Astrocyte (in vitro differentiated cells and primary cell): ENCODE measurements at regions not wholly inside any gene's neighbourhood (a gene's known extent, or its start where the extent isn't known, plus 50 kb on each side); places are given as distances from the start of the nearest gene placed in this dataset.

Source experiments
- DNase-seq: peaks from one replicate; pipeline ENCODE4 v3.0.0-alpha.2; 2010; ENCODE audit warnings: low read depth
- FAIRE-seq: peaks from 2 replicates; lab custom pipeline; 2011; peaks lifted over from hg19 to GRCh38; lab: Jason Lieb, UNC
- H2AFZ ChIP-seq: 2 replicates; pipeline ENCODE4 v1.6.0; 2012; ENCODE audit warnings: low read depth, low read length, inconsistent platforms
- H3K27ac ChIP-seq: 2 replicates; pipeline ENCODE4 v1.5.1; 2011; ENCODE audit warnings: low read depth, low read length, inconsistent platforms
- H3K27me3 ChIP-seq: 2 replicates; pipeline ENCODE4 v1.6.0; 2011; ENCODE audit warnings: low read length, inconsistent platforms; ENCODE audit not compliant: insufficient read depth
- H3K36me3 ChIP-seq: 2 replicates; pipeline ENCODE4 v1.5.1; 2011; ENCODE audit warnings: low read length, inconsistent platforms; ENCODE audit not compliant: insufficient read depth
- H3K4me1 ChIP-seq: 2 replicates; pipeline ENCODE4 v1.5.1; 2011; ENCODE audit warnings: low read length, inconsistent platforms; ENCODE audit not compliant: insufficient read depth
- H3K4me2 ChIP-seq: 2 replicates; pipeline ENCODE4 v1.6.0; 2012; ENCODE audit warnings: low read length, inconsistent platforms
- H3K4me3 ChIP-seq: 2 replicates; pipeline ENCODE4 v1.5.1; 2011; ENCODE audit warnings: low read depth, mild to moderate bottlenecking, low read length, inconsistent platforms; ENCODE audit not compliant: insufficient read depth
- H3K79me2 ChIP-seq: 2 replicates; pipeline ENCODE4 v1.6.0; 2012; ENCODE audit warnings: mild to moderate bottlenecking, low read length, inconsistent platforms; ENCODE audit not compliant: insufficient read depth
- H3K9ac ChIP-seq: 2 replicates; pipeline ENCODE4 v1.6.0; 2012; ENCODE audit warnings: mild to moderate bottlenecking, low read length, inconsistent platforms
- H3K9me3 ChIP-seq: 2 replicates; pipeline ENCODE4 v1.5.1; 2012; ENCODE audit warnings: low read depth, mild to moderate bottlenecking, low read length, inconsistent platforms; ENCODE audit not compliant: insufficient read depth
- H4K20me1 ChIP-seq: 2 replicates; pipeline ENCODE4 v1.6.0; 2012; ENCODE audit warnings: low read length, inconsistent platforms; ENCODE audit not compliant: insufficient read depth
- H3K27ac Mint-ChIP-seq: one replicate; pipeline ENCODE4 v1.8.0; 2021; ENCODE audit warnings: mild to moderate bottlenecking, mixed read lengths; ENCODE audit not compliant: unreplicated experiment
- H3K27me3 Mint-ChIP-seq: one replicate; pipeline ENCODE4 v1.8.0; 2021; ENCODE audit warnings: low read depth, mixed read lengths; ENCODE audit not compliant: unreplicated experiment
- H3K36me3 Mint-ChIP-seq: one replicate; pipeline ENCODE4 v1.8.0; 2021; ENCODE audit warnings: low read depth, mixed read lengths; ENCODE audit not compliant: unreplicated experiment
- H3K4me1 Mint-ChIP-seq: one replicate; pipeline ENCODE4 v1.8.0; 2021; ENCODE audit warnings: low read depth, mixed read lengths; ENCODE audit not compliant: unreplicated experiment
- H3K4me3 Mint-ChIP-seq: one replicate; pipeline ENCODE4 v1.8.0; 2021; ENCODE audit warnings: mild to moderate bottlenecking, moderate library complexity, mixed read lengths; ENCODE audit not compliant: unreplicated experiment
- H3K9me3 Mint-ChIP-seq: one replicate; pipeline ENCODE4 v1.8.0; 2021; ENCODE audit warnings: mild to moderate bottlenecking, mixed read lengths; ENCODE audit not compliant: unreplicated experiment
- CTCF ChIP-seq: IDR thresholded peaks from 2 replicates; pipeline ENCODE4 v1.5.1; 2011; ENCODE audit warnings: low read depth, mild to moderate bottlenecking, inconsistent platforms, low read length, moderate library complexity; ENCODE audit not compliant: insufficient read depth
- EZH2 ChIP-seq: IDR thresholded peaks from 2 replicates; pipeline ENCODE4 v1.6.1; 2012; ENCODE audit warnings: mild to moderate bottlenecking, low read length, inconsistent platforms; ENCODE audit not compliant: insufficient read depth

- H3K4me1 ChIP-seq = no peaks in the 10 kb centered on the region
- no peaks in the 10 kb centered on the region for H4K20me1 ChIP-seq
- TF ChIP-seq CTCF = no peak
- H3K4me3 ChIP-seq = no peak overlapping the region
- H3K9ac ChIP-seq = no peak overlapping the region
- peaks cover 11% of the 10 kb centered on the region for H3K27me3 Mint-ChIP-seq
- no peak overlapping the region for H3K4me3 Mint-ChIP-seq
- no peaks in the 10 kb centered on the region for H3K9me3 ChIP-seq
- H3K4me2 ChIP-seq = no peak overlapping the region
- no peaks in the 10 kb centered on the region for H3K36me3 Mint-ChIP-seq
- no peak overlapping the region for H2AFZ ChIP-seq
- no peak overlapping the region for H3K27ac ChIP-seq
- no peaks in the 10 kb centered on the region for H3K79me2 ChIP-seq
- no peaks in the 10 kb centered on the region for H3K36me3 ChIP-seq
- H3K4me1 Mint-ChIP-seq = no peaks in the 10 kb centered on the region
- H3K9me3 Mint-ChIP-seq = peaks cover 2% of the 10 kb centered on the region
- FAIRE-seq (no peak), DNase-seq (no peak)
- no peak overlapping the region for H3K27ac Mint-ChIP-seq
- no peaks in the 10 kb centered on the region for H3K27me3 ChIP-seq
Observed at GRCh38 chr1:14083277-14083676, 383.3 kb downstream of the PRDM2 start.

GRCh38 chr1:14083706-14084105, 383.7 kb downstream of the PRDM2 start:
- Histone ChIP-seq H3K79me2 (no peaks in the 10 kb centered on the region), H4K20me1 (no peaks in the 10 kb centered on the region), H3K9ac (no peak overlapping the region), H3K4me2 (no peak overlapping the region), H3K27ac (no peak overlapping the region), H3K27me3 (no peaks in the 10 kb centered on the region), H3K36me3 (no peaks in the 10 kb centered on the region), H3K4me3 (no peak overlapping the region), H3K4me1 (no peaks in the 10 kb centered on the region), H2AFZ (no peak overlapping the region), H3K9me3 (no peaks in the 10 kb centered on the region)
- no peaks in the 10 kb centered on the region for H3K4me1 Mint-ChIP-seq
- no peaks in the 10 kb centered on the region for H3K36me3 Mint-ChIP-seq
- TF ChIP-seq CTCF = no peak
- no peak for TF ChIP-seq EZH2
- H3K27me3 Mint-ChIP-seq = peaks cover 11% of the 10 kb centered on the region
- H3K9me3 Mint-ChIP-seq = peaks cover 2% of the 10 kb centered on the region
- no peak overlapping the region for H3K27ac Mint-ChIP-seq
- FAIRE-seq (no peak), DNase-seq (no peak)
- H3K4me3 Mint-ChIP-seq = no peak overlapping the region

- no peaks in the 10 kb centered on the region for H3K27me3 ChIP-seq
- H3K27ac ChIP-seq = no peak overlapping the region
- DNase-seq = no peak
- no peak overlapping the region for H2AFZ ChIP-seq
- no peak for FAIRE-seq
- TF ChIP-seq CTCF (no peak), EZH2 (no peak)
- no peaks in the 10 kb centered on the region for H3K79me2 ChIP-seq
- peaks cover 10% of the 10 kb centered on the region for H3K9me3 Mint-ChIP-seq
- H3K27me3 Mint-ChIP-seq = peaks cover 4% of the 10 kb centered on the region
- no peak overlapping the region for H3K4me3 ChIP-seq
- no peaks in the 10 kb centered on the region for H3K9me3 ChIP-seq
- no peaks in the 10 kb centered on the region for H3K36me3 ChIP-seq
- no peaks in the 10 kb centered on the region for H4K20me1 ChIP-seq
- no peak overlapping the region for H3K9ac ChIP-seq
- H3K4me3 Mint-ChIP-seq = no peak overlapping the region
- H3K4me2 ChIP-seq = no peak overlapping the region
- no peaks in the 10 kb centered on the region for H3K36me3 Mint-ChIP-seq
- H3K4me1 Mint-ChIP-seq = no peaks in the 10 kb centered on the region
- H3K27ac Mint-ChIP-seq = no peak overlapping the region
- H3K4me1 ChIP-seq = no peaks in the 10 kb centered on the region
Observed at GRCh38 chr1:14090062-14090461, 390.1 kb downstream of the PRDM2 start.
